A549 (cell line): ENCODE measurements at regions not wholly inside any gene's neighbourhood (a gene's known extent, or its start where the extent isn't known, plus 50 kb on each side); places are given as distances from the start of the nearest gene placed in this dataset.
"Not testable (repeated sequence)": the region's sequence is repeated elsewhere in the genome, so short reads cannot be mapped to it uniquely, and the experiment has no call there.

ENCODE experiments used
- BHLHE40 ChIP-seq: IDR thresholded peaks from 2 replicates; pipeline ENCODE4 v1.6.1; 2012; ENCODE audit warnings: low read depth, low read length, inconsistent platforms
- CHD2 ChIP-seq: fragments of 150-350 bp; IDR thresholded peaks from 2 replicates; pipeline ENCODE4 v1.6.1; 2014; ENCODE audit warnings: low read length; ENCODE audit not compliant: partially characterized antibody
- CTCF ChIP-seq: fragments of >200 bp; sonication (Bioruptor Twin); formaldehyde crosslinking; IDR thresholded peaks from 3 replicates; pipeline ENCODE4 v1.5.1; 2016
- EP300 ChIP-seq, 2 experiments: fragments of >200 bp; sonication (Bioruptor Twin); formaldehyde crosslinking; IDR thresholded peaks; 2 replicates in 1 of 2; 3 replicates in 1 of 2; pipeline ENCODE4 v1.6.1; 2016 to 2017
- HDAC2 ChIP-seq: fragments of 200-600 bp; sonication (generic); IDR thresholded peaks from 2 replicates; pipeline ENCODE4 v1.6.1; 2016
- MAFK ChIP-seq: fragments of 450-650 bp; IDR thresholded peaks from 2 replicates; pipeline ENCODE4 v1.6.1; 2014; ENCODE audit not compliant: partially characterized antibody
- POLR2A ChIP-seq: IDR thresholded peaks from 2 replicates; pipeline ENCODE4 v1.6.1; 2012; ENCODE audit warnings: mild to moderate bottlenecking, low read length
- RAD21 ChIP-seq, 2 experiments: fragments of >200 bp in 1 of 2; sonication (Bioruptor Twin) in 1 of 2; formaldehyde crosslinking in 1 of 2; IDR thresholded peaks in 1 of 2; conservative IDR thresholded peaks in 1 of 2; 2 replicates in 1 of 2; 3 replicates in 1 of 2; pipeline ENCODE4 v1.6.1; 2012 to 2018; ENCODE audit warnings: inconsistent platforms in 1 of 2
- RFX5 ChIP-seq: fragments of 450-650 bp; IDR thresholded peaks from 2 replicates; pipeline ENCODE4 v1.7.1; 2014; ENCODE audit warnings: antibody characterized with exemption, mild to moderate bottlenecking, moderate library complexity
- USF2 ChIP-seq: fragments of 450-650 bp; IDR thresholded peaks from 2 replicates; pipeline ENCODE4 v1.6.1; 2014; ENCODE audit warnings: antibody characterized with exemption
- ZNF302 ChIP-seq: fragments of 250-450 bp; sonication (Bioruptor Pico); IDR thresholded peaks from 2 replicates; pipeline ENCODE4 v1.9.0; 2021; ENCODE audit warnings: inconsistent platforms, mild to moderate bottlenecking, moderate library complexity

- TF ChIP-seq HDAC2; CTCF; USF2; POLR2A; ZNF302 (CRISPR knock-in tag); RAD21 (conservative IDR thresholded peaks at IDR 0.05 in 1 of 2, IDR thresholded peaks at IDR 0.05 in 1 of 2); EP300 (IDR thresholded peaks at IDR 0.05); CHD2; BHLHE40; RFX5; MAFK: not testable (repeated sequence)
Measured at GRCh38 chr13:24599019-24599791, 81.0 kb upstream of the ATP12A start.
